ENCODE measurements at regions not wholly inside any gene's neighbourhood (a gene's known extent, or its start where the extent isn't known, plus 50 kb on each side); places are given as distances from the start of the nearest gene placed in this dataset.
"Not testable (repeated sequence)": the region's sequence is repeated elsewhere in the genome, so short reads cannot be mapped to it uniquely, and the experiment has no call there.

DNA sequence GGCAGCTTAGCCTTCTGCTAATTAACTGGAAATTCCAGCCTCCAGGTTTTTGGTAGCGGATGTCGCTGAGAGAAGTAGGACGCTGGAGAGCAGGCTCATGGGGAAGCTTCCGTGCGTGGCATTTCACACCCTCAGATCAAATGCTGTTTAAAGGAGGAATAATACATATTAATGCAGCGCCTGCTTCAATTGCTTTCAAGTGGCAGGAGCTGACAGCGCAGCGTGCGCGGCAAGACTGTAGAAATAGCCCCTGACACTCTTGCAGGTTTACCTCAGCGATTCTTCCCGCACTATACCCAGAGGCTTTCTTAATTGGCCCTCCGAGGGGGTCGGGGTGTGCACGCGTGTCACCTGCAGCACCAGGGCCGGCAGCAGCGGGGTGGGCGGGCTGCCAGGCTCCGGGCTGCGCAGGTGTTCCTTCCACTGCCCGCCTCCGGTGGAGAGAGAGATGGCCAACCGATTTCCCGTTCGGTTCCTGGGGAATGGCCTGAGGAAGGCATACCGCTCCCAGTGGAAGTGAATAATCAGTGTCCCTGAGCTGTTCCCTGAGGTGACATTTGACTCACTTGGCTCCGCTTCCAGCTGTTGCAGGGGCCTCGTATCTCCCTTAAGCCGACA is 427.9 kb downstream of the KCTD16 start:
- H3K36me3 ChIP-seq (ENCODE audit: insufficient read depth, low read length) = no peaks in the 10 kb centered on the region
- no peak overlapping the region for H3K9ac ChIP-seq (ENCODE audit: low read length)

DNA sequence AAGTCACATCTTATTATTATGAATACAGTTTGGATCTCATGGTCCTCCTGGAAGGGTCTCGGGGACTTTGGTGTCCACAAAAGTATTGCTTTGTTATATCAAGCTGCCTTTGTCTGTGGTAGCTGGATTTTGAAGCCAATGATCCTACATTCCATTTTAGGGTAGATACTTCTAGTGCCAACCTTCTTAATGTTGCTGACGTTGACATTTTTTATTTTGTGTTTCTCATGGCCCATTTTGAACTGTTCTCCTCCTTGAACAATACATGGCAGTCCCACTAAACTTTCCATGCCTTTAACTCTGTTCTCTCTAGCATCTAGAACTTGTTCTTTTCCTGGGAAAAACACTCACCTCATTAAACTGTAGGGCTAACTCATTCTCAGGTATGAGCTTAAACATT is 425.8 kb downstream of the KCTD16 start:
- Histone ChIP-seq H3K27me3 (ENCODE audit: control insufficient read depth in 1 of 2, insufficient read depth in 2 of 2, low read length in 2 of 2) (peaks cover 0 to 6% of the 10 kb centered on the region in 2 donors), H3K9me3 (ENCODE audit: low read length) (no peaks in the 10 kb centered on the region), H3K4me1 (ENCODE audit: insufficient read depth, low read length) (no peaks in the 10 kb centered on the region), H3K9ac (ENCODE audit: low read length) (no peak overlapping the region), H3K36me3 (ENCODE audit: insufficient read depth, low read length) (no peaks in the 10 kb centered on the region), H3K27ac (ENCODE audit: low read depth, low read length) (no peak overlapping the region), H3K4me3 (ENCODE audit: low read depth in 1 of 2, low read length in 2 of 2) (no peak overlapping the region)

More for the DNA sequence above, 427.9 kb downstream of the KCTD16 start:
- Histone ChIP-seq H3K27ac (ENCODE audit: low read depth, low read length) (no peak overlapping the region), H3K4me1 (ENCODE audit: insufficient read depth, low read length) (no peaks in the 10 kb centered on the region), H3K4me3 (ENCODE audit: low read depth in 1 of 2, low read length in 2 of 2) (no peak overlapping the region), H3K27me3 (ENCODE audit: control insufficient read depth in 1 of 2, insufficient read depth in 2 of 2, low read length in 2 of 2) (peaks cover 0 to 6% of the 10 kb centered on the region in 2 donors), H3K9me3 (ENCODE audit: low read length) (no peaks in the 10 kb centered on the region)

DNA sequence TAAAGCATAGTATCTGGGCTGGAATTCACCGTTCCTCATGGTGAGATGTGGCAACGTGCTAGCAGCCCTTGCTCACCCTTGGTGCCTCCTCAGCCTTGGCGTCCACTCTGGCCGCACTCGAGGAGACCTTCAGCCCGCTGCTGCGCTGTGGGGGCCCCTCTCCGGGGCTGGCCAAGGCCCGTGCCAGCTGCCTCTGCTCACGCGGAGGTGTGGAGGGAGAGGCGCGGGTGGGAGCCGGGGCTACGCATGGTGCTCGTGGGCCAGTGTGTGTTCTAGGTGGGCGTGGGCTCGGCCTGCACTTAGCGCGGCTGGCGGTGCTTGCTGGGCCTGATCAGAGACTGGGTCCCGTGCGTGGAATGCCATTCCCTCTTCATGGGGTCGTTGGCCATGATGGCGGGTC is 424.2 kb downstream of the KCTD16 start:
- Histone ChIP-seq H3K36me3 (ENCODE audit: insufficient read depth, low read length) (no peaks in the 10 kb centered on the region), H3K4me3 (ENCODE audit: low read depth in 1 of 2, low read length in 2 of 2) (no peak overlapping the region), H3K4me1 (ENCODE audit: insufficient read depth, low read length) (no peaks in the 10 kb centered on the region), H3K27me3 (ENCODE audit: control insufficient read depth in 1 of 2, insufficient read depth in 2 of 2, low read length in 2 of 2) (peaks cover 0 to 6% of the 10 kb centered on the region in 2 donors), H3K9ac (ENCODE audit: low read length) (no peak overlapping the region), H3K27ac (ENCODE audit: low read depth, low read length) (no peak overlapping the region), H3K9me3 (ENCODE audit: low read length) (no peaks in the 10 kb centered on the region)

DNA sequence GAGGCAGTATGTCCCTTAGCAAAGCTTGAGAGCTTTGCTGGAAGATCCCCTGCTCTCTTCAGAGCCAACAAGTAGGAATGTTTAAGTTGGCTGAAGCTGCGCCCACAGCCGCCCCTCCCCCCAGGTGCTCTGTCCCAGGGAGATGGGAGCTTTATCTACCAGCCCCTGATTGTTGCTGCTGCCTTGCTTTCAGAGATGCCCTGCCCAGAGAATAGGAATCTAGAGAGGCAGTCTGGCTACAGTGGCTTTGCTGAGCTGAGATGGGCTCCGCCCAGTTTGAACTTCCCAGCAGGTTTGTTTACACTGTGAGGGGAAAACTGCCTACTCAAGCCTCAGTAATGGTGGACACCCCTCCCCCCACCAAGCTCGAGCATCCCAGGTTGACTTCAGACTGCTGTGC is 423.6 kb downstream of the KCTD16 start:
- H3K4me1 ChIP-seq (ENCODE audit: insufficient read depth, low read length); H3K36me3 ChIP-seq (ENCODE audit: insufficient read depth, low read length); H3K27ac ChIP-seq (ENCODE audit: low read depth, low read length); H3K9ac ChIP-seq (ENCODE audit: low read length); H3K9me3 ChIP-seq (ENCODE audit: low read length); H3K27me3 ChIP-seq (ENCODE audit: control insufficient read depth in 1 of 2, insufficient read depth in 2 of 2, low read length in 2 of 2); H3K4me3 ChIP-seq (ENCODE audit: low read depth in 1 of 2, low read length in 2 of 2): not testable (repeated sequence)

GRCh38 chr5:144585681-144586080 is 415.0 kb downstream of the KCTD16 start:
- H3K9ac ChIP-seq (ENCODE audit: low read length) = no peak overlapping the region
- no peak overlapping the region for H3K27ac ChIP-seq (ENCODE audit: low read depth, low read length)
- H3K4me3 ChIP-seq (ENCODE audit: low read depth in 1 of 2, low read length in 2 of 2) = no peak overlapping the region
- H3K27me3 ChIP-seq (ENCODE audit: control insufficient read depth in 1 of 2, insufficient read depth in 2 of 2, low read length in 2 of 2) = no peaks in the 10 kb centered on the region
- no peaks in the 10 kb centered on the region for H3K9me3 ChIP-seq (ENCODE audit: low read length)
- no peaks in the 10 kb centered on the region for H3K36me3 ChIP-seq (ENCODE audit: insufficient read depth, low read length)
- no peaks in the 10 kb centered on the region for H3K4me1 ChIP-seq (ENCODE audit: insufficient read depth, low read length)

GRCh38 chr5:144583541-144584449 is 413.1 kb downstream of the KCTD16 start:
- no peak overlapping the region for H3K9ac ChIP-seq (ENCODE audit: low read length)
- H3K27me3 ChIP-seq (ENCODE audit: control insufficient read depth in 1 of 2, insufficient read depth in 2 of 2, low read length in 2 of 2) = no peaks in the 10 kb centered on the region
- no peak overlapping the region for H3K27ac ChIP-seq (ENCODE audit: low read depth, low read length)
- H3K4me3 ChIP-seq (ENCODE audit: low read depth in 1 of 2, low read length in 2 of 2) = no peak overlapping the region
- H3K4me1 ChIP-seq (ENCODE audit: insufficient read depth, low read length) = no peaks in the 10 kb centered on the region
- H3K36me3 ChIP-seq (ENCODE audit: insufficient read depth, low read length) = no peaks in the 10 kb centered on the region
- no peaks in the 10 kb centered on the region for H3K9me3 ChIP-seq (ENCODE audit: low read length)

DNA sequence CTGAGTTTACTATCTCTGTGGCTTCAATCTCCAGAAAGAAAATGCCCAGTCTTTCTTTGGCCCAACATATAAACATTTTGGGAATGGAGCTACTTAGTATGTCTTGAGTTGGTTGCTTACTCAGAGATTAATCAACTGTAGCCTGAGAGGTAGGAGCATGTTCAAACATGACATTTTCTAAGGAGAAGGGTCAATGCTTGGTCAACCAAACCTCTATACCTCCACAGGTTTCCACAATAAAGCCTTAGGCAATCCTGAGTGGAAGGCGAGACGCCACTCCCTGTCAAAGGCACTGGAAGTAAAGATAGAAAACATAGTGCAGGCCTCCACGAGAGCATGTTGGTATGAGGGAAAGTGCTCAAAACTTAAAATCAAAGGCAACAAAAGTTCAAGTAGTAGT is 411.4 kb downstream of the KCTD16 start:
- no peaks in the 10 kb centered on the region for H3K27me3 ChIP-seq (ENCODE audit: control insufficient read depth in 1 of 2, insufficient read depth in 2 of 2, low read length in 2 of 2)
- no peak overlapping the region for H3K4me3 ChIP-seq (ENCODE audit: low read depth in 1 of 2, low read length in 2 of 2)
- no peaks in the 10 kb centered on the region for H3K4me1 ChIP-seq (ENCODE audit: insufficient read depth, low read length)
- H3K9ac ChIP-seq (ENCODE audit: low read length) = no peak overlapping the region
- no peak overlapping the region for H3K27ac ChIP-seq (ENCODE audit: low read depth, low read length)
- H3K9me3 ChIP-seq (ENCODE audit: low read length) = no peaks in the 10 kb centered on the region
- H3K36me3 ChIP-seq (ENCODE audit: insufficient read depth, low read length) = no peaks in the 10 kb centered on the region

DNA sequence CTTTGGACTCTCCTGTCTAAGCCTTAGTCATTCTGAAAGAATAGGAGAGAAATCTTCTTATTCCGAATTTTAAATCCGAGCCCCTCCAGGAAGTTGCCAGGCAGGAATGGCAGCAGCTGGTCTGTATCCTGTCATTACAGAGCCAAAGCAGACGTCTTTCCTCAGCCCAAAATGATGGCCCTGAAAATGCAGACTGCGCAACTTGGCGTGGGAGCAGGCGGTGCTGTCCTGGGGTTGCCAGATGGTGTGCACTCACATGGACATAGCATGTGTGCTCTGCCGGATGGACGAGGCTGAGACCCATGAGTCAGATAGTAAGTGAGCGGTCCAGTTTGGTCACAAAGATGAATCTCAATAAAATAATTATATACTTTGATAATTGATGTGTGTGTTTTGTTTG is 410.4 kb downstream of the KCTD16 start:
- H3K27ac ChIP-seq (ENCODE audit: low read depth, low read length) = no peak overlapping the region
- no peak overlapping the region for H3K9ac ChIP-seq (ENCODE audit: low read length)
- no peaks in the 10 kb centered on the region for H3K27me3 ChIP-seq (ENCODE audit: control insufficient read depth in 1 of 2, insufficient read depth in 2 of 2, low read length in 2 of 2)
- no peaks in the 10 kb centered on the region for H3K36me3 ChIP-seq (ENCODE audit: insufficient read depth, low read length)
- H3K4me1 ChIP-seq (ENCODE audit: insufficient read depth, low read length) = no peaks in the 10 kb centered on the region
- H3K9me3 ChIP-seq (ENCODE audit: low read length) = no peaks in the 10 kb centered on the region
- H3K4me3 ChIP-seq (ENCODE audit: low read depth in 1 of 2, low read length in 2 of 2) = no peak overlapping the region

- H3K9me3 ChIP-seq (ENCODE audit: low read length) = no peaks in the 10 kb centered on the region
- no peaks in the 10 kb centered on the region for H3K27me3 ChIP-seq (ENCODE audit: control insufficient read depth in 1 of 2, insufficient read depth in 2 of 2, low read length in 2 of 2)
- no peak overlapping the region for H3K4me3 ChIP-seq (ENCODE audit: low read depth in 1 of 2, low read length in 2 of 2)
- no peaks in the 10 kb centered on the region for H3K36me3 ChIP-seq (ENCODE audit: insufficient read depth, low read length)
- no peak overlapping the region for H3K9ac ChIP-seq (ENCODE audit: low read length)
- H3K27ac ChIP-seq (ENCODE audit: low read depth, low read length) = no peak overlapping the region
- H3K4me1 ChIP-seq (ENCODE audit: insufficient read depth, low read length) = no peaks in the 10 kb centered on the region
These were observed 407.0 kb downstream of the KCTD16 start for GRCh38 chr5:144577676-144578075.

- Histone ChIP-seq H3K4me3 (ENCODE audit: low read depth in 1 of 2, low read length in 2 of 2) (no peak overlapping the region), H3K9me3 (ENCODE audit: low read length) (no peaks in the 10 kb centered on the region), H3K4me1 (ENCODE audit: insufficient read depth, low read length) (no peaks in the 10 kb centered on the region), H3K27me3 (ENCODE audit: control insufficient read depth in 1 of 2, insufficient read depth in 2 of 2, low read length in 2 of 2) (no peaks in the 10 kb centered on the region), H3K9ac (ENCODE audit: low read length) (no peak overlapping the region), H3K36me3 (ENCODE audit: insufficient read depth, low read length) (no peaks in the 10 kb centered on the region), H3K27ac (ENCODE audit: low read depth, low read length) (no peak overlapping the region)
These were observed 405.1 kb downstream of the KCTD16 start for GRCh38 chr5:144575736-144576135.

DNA sequence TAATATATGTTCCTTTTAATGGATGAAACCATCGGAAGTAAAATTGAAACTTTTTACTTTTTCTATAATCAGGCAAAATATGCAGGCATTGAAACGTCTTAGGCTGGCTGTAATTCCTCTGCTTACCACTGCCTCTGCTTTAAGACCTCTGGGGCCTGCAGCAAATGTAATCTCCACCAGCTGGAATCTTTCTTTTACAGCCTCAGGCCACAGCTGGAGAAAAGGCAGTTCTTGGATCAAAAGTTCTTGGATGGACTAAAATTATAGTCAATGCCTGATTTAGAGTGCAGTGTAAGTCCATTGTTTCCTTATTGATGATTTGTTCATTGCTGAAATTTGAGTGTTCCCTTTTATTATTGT is 396.7 kb downstream of the KCTD16 start:
- Histone ChIP-seq H3K27me3 (ENCODE audit: control insufficient read depth in 1 of 2, insufficient read depth in 2 of 2, low read length in 2 of 2) (no peaks in the 10 kb centered on the region), H3K4me1 (ENCODE audit: insufficient read depth, low read length) (no peaks in the 10 kb centered on the region), H3K9ac (ENCODE audit: low read length) (no peak overlapping the region), H3K27ac (ENCODE audit: low read depth, low read length) (no peak overlapping the region), H3K36me3 (ENCODE audit: insufficient read depth, low read length) (no peaks in the 10 kb centered on the region), H3K4me3 (ENCODE audit: low read depth in 1 of 2, low read length in 2 of 2) (no peak overlapping the region), H3K9me3 (ENCODE audit: low read length) (peaks cover 4% of the 10 kb centered on the region)

Measured in muscle layer of colon (tissue), 2 donors.